ENCODE measurements at regions not wholly inside any gene's neighbourhood (a gene's known extent, or its start where the extent isn't known, plus 50 kb on each side); places are given as distances from the start of the nearest gene placed in this dataset.
A peak's percentile ranks its signal among the peaks of the same experiment; 100 is the strongest.

DNA sequence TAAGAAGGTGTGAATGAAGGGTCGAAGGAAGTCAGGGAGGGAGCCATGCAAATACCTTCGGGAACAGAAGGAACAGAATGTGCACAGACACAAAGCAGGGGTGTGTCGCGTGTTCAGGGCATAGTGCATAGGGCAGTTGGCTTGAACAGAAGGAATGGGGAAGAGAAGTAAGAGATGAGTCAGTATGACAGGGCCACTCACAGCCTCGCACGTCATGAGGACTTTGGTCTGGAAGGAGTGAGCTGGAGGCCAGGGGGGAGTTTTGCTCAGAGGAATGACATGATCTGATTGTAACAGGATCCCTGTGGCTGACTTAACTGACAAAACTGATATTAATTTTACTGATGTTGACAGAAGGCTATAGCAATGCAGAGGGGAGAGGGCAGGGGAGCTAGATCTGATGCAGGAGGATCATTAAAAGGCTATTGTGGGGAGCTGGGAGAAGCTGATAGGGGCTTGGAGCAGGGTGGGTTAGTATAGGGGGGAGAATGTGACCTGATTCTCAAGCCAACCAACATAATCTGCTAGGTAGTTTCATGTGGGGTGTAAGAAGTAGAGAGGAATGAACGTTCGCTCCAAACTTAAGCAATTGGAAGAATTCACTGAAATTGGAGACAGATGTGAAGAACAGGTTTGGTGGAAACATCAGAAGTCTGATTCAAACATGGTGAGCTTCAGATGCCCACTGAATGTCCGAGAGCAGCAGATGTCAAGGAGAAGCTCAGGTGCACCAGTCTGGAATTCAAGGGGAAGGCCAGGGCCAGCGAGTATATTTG, 60.4 kb upstream of the COPS8 start:
- WGBS, 5 donors, result 83 to 92% (median 88%) methylated on average over 10 of the region's 10 CpGs
- peak; percentile 51 to 77 for DNase-seq
- Histone ChIP-seq H3K27ac (peak overlapping the region in 1 of 5 donors; percentile 13), H3K36me3 (no peaks in the 10 kb centered on the region), H3K4me3 (no peak overlapping the region), H3K4me1 (peaks cover 0 to 8% (median 4%) of the 10 kb centered on the region in 4 donors), H3K9me3 (peaks cover 0 to 6% (median 4%) of the 10 kb centered on the region in 4 donors), H3K27me3 (no peaks in the 10 kb centered on the region)
- TF ChIP-seq POLR2A (IDR thresholded peaks at IDR 0.05) (no peak), POLR2AphosphoS5 (IDR thresholded peaks at IDR 0.05) (peak in 2 of 3 donors; percentile 21 to 46), EP300 (IDR thresholded peaks at IDR 0.05) (no peak)
- intact Hi-C loops (cut with DNase I; ENCODE audit: low total_unique reads), result no loop called here

GRCh38 chr2:237026981-237027711, 58.5 kb upstream of the COPS8 start:
- 49 to 60% (median 52%) methylated on average over 8 of the region's 8 CpGs for WGBS, 5 donors
- intact Hi-C loops (cut with DNase I; ENCODE audit: low total_unique reads), result no loop called here
- no peak for TF ChIP-seq POLR2A (IDR thresholded peaks at IDR 0.05)
- TF ChIP-seq, protein P1, sequence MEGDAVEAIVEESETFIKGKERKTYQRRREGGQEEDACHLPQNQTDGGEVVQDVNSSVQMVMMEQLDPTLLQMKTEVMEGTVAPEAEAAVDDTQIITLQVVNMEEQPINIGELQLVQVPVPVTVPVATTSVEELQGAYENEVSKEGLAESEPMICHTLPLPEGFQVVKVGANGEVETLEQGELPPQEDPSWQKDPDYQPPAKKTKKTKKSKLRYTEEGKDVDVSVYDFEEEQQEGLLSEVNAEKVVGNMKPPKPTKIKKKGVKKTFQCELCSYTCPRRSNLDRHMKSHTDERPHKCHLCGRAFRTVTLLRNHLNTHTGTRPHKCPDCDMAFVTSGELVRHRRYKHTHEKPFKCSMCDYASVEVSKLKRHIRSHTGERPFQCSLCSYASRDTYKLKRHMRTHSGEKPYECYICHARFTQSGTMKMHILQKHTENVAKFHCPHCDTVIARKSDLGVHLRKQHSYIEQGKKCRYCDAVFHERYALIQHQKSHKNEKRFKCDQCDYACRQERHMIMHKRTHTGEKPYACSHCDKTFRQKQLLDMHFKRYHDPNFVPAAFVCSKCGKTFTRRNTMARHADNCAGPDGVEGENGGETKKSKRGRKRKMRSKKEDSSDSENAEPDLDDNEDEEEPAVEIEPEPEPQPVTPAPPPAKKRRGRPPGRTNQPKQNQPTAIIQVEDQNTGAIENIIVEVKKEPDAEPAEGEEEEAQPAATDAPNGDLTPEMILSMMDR (IDR thresholded peaks at IDR 0.05), result peak in 5 of 7 experiments; percentile 80 to 93 (median 87)
- TF ChIP-seq POLR2AphosphoS5 (IDR thresholded peaks at IDR 0.05), result peak in 1 of 3 donors; percentile 41
- no peaks in the 10 kb centered on the region for H3K36me3 ChIP-seq
- peaks cover 0 to 8% (median 4%) of the 10 kb centered on the region in 4 donors for H3K4me1 ChIP-seq
- DNase-seq, result peak; percentile 78 to 85
- H3K4me3 ChIP-seq, result no peak overlapping the region
- no peak overlapping the region for H3K27ac ChIP-seq
- peaks cover 0 to 6% (median 4%) of the 10 kb centered on the region in 4 donors for H3K9me3 ChIP-seq
- no peaks in the 10 kb centered on the region for H3K27me3 ChIP-seq

GRCh38 chr2:237027712-237028029, 58.0 kb upstream of the COPS8 start:
- no peak for TF ChIP-seq POLR2A (IDR thresholded peaks at IDR 0.05)
- TF ChIP-seq EP300 (IDR thresholded peaks at IDR 0.05), result no peak
- TF ChIP-seq POLR2AphosphoS5 (IDR thresholded peaks at IDR 0.05), result no peak
- TF ChIP-seq, protein P1 (IDR thresholded peaks at IDR 0.05), result no peak
- H3K4me3 ChIP-seq, result no peak overlapping the region
- intact Hi-C loops (cut with DNase I; ENCODE audit: low total_unique reads), result no loop called here
- H3K27me3 ChIP-seq, result no peaks in the 10 kb centered on the region
- peaks cover 0 to 6% (median 4%) of the 10 kb centered on the region in 4 donors for H3K9me3 ChIP-seq
- no peak for DNase-seq
- no peaks in the 10 kb centered on the region for H3K36me3 ChIP-seq
- 50 to 59% (median 57%) methylated on average over 5 of the region's 5 CpGs for WGBS, 5 donors
- H3K27ac ChIP-seq, result no peak overlapping the region
- H3K4me1 ChIP-seq, result peaks cover 0 to 8% (median 4%) of the 10 kb centered on the region in 4 donors

GRCh38 chr2:237030382-237030781, 55.3 kb upstream of the COPS8 start:
- no peak overlapping the region for H3K27ac ChIP-seq
- WGBS, 5 donors, result 89 to 100% (median 93%) methylated on average over 2 to 8 of the region's 8 CpGs
- H3K27me3 ChIP-seq, result no peaks in the 10 kb centered on the region
- intact Hi-C loops (cut with DNase I; ENCODE audit: low total_unique reads), result no loop called here
- no peaks in the 10 kb centered on the region for H3K9me3 ChIP-seq
- H3K4me3 ChIP-seq, result no peak overlapping the region
- DNase-seq, result no peak
- H3K36me3 ChIP-seq, result no peaks in the 10 kb centered on the region
- TF ChIP-seq, protein P1 (IDR thresholded peaks at IDR 0.05), result no peak
- TF ChIP-seq POLR2A (IDR thresholded peaks at IDR 0.05) (no peak), EP300 (IDR thresholded peaks at IDR 0.05) (no peak), POLR2AphosphoS5 (IDR thresholded peaks at IDR 0.05) (no peak)
- H3K4me1 ChIP-seq, result peaks cover 0 to 8% (median 4%) of the 10 kb centered on the region in 4 donors
